HepG2 (cell line): ENCODE measurements at regions not wholly inside any gene's neighbourhood (a gene's known extent, or its start where the extent isn't known, plus 50 kb on each side); places are given as distances from the start of the nearest gene placed in this dataset.
"Not testable (repeated sequence)": the region's sequence is repeated elsewhere in the genome, so short reads cannot be mapped to it uniquely, and the experiment has no call there.

Experiments
- ATAC-seq: fragments of 200-7000 bp; cut with Tn5 transposase; 3 replicates; pipeline ENCODE4 v1.9.1; 2020; ENCODE audit warnings: mild to moderate bottlenecking, moderate library complexity
- BruUV-seq: library from RNA; stranded (reverse); fragments of 400-500 nt; replicated peaks from 2 replicates; lab custom pipeline; 2021; lab: Mats Ljungman, UMichigan
- CTCF ChIA-PET: fragments of 300-600 bp; formaldehyde crosslinking; extraction: SDS; loops from one replicate; lab custom pipeline; 2021; ENCODE audit warnings: low total read pairs, inconsistent platforms, low intra/inter-chr PET ratio; lab: Yijun Ruan, JAX
- POLR2A ChIA-PET: fragments of 350-600 bp; sonication (Branson Sonifier 250); formaldehyde crosslinking; loops from one replicate; lab custom pipeline; 2020; ENCODE audit warnings: antibody characterized with exemption, inconsistent platforms; lab: Yijun Ruan, JAX
- DNase-seq: peaks from one replicate; pipeline ENCODE4 v3.0.0-alpha.2; 2015; ENCODE audit warnings: low spot score
- FAIRE-seq: peaks from 3 replicates; lab custom pipeline; 2011; peaks lifted over from hg19 to GRCh38; lab: Jason Lieb, UNC
- H2AFZ ChIP-seq: one replicate; pipeline ENCODE4 v1.6.1; 2011; ENCODE audit warnings: low read length, inconsistent platforms
- H3K27ac ChIP-seq: fragments of 300-600 bp; 3 replicates; pipeline ENCODE4 v1.8.0; 2011; ENCODE audit warnings: mixed run types, mild to moderate bottlenecking, mixed read lengths, low read length, inconsistent platforms; ENCODE audit not compliant: insufficient read depth; ENCODE audit errors: extremely low read length
- H3K27me3 ChIP-seq, 2 experiments: fragments of 200-600 bp in 1 of 2; 2 replicates in 1 of 2; 3 replicates in 1 of 2; pipeline versions ENCODE4 v1.6.0 to v1.8.0; 2011; ENCODE audit warnings: low read length in 2 of 2, mild to moderate bottlenecking in 2 of 2, moderate library complexity in 2 of 2, inconsistent platforms in 1 of 2; ENCODE audit not compliant: insufficient read depth in 2 of 2, control insufficient read depth in 1 of 2
- H3K36me3 ChIP-seq, 2 experiments: fragments of 200-600 bp in 1 of 2; replicated peaks in 1 of 2; 2 replicates in 1 of 2; 3 replicates in 1 of 2; pipeline versions ENCODE4 v1.5.1 to v1.8.0; 2011; ENCODE audit warnings: low read length in 2 of 2, inconsistent platforms in 1 of 2; ENCODE audit not compliant: insufficient read depth in 2 of 2, control insufficient read depth in 1 of 2
- H3K4me1 ChIP-seq: 2 replicates; pipeline ENCODE4 v1.5.1; 2012; ENCODE audit warnings: low read length, inconsistent platforms; ENCODE audit not compliant: insufficient read depth
- H3K4me2 ChIP-seq: 2 replicates; pipeline ENCODE4 v1.6.0; 2011; ENCODE audit warnings: low read depth, low read length, inconsistent platforms
- H3K4me3 ChIP-seq, 3 experiments: fragments of 200-600 bp in 1 of 3; sonication (generic), shearing (Covaris generic) in 1 of 3; replicated peaks in 1 of 3; 2 replicates each; pipeline ENCODE4 v1.5.1; 2011 to 2016; ENCODE audit warnings: low read length in 3 of 3, inconsistent platforms in 2 of 3, low read depth in 2 of 3, mild to moderate bottlenecking in 2 of 3, control low read depth in 1 of 3, mixed read lengths in 1 of 3; ENCODE audit not compliant: insufficient read depth in 1 of 3
- H3K79me2 ChIP-seq: one replicate; pipeline ENCODE4 v1.6.1; 2011; ENCODE audit warnings: low read length, inconsistent platforms; ENCODE audit not compliant: insufficient read depth
- H3K9ac ChIP-seq: 2 replicates; pipeline ENCODE4 v1.6.0; 2011; ENCODE audit warnings: mild to moderate bottlenecking, low read depth, low read length, inconsistent platforms; ENCODE audit not compliant: insufficient read depth
- H3K9me3 ChIP-seq: 2 replicates; pipeline ENCODE4 v1.5.1; 2012; ENCODE audit warnings: mild to moderate bottlenecking, low read length
- H4K20me1 ChIP-seq: 2 replicates; pipeline ENCODE4 v1.6.0; 2011; ENCODE audit warnings: inconsistent platforms, mild to moderate bottlenecking, low read length, moderate library complexity; ENCODE audit not compliant: insufficient read depth
- WGBS: methylation state at CpG from one replicate; pipeline ENCODE4 v1.1.6; 2017; ENCODE audit warnings: low lambda C conversion rate; 5-methylcytosine and 5-hydroxymethylcytosine counted together
- in situ Hi-C: cut with HindIII; loops from 2 replicates; pipeline ENCODE4 v1.10.0; 2017; ENCODE audit warnings: low pct_unique_long_range_greater_than_20kb; ENCODE audit not compliant: extremely low pct_ligation_motif_present
- intact Hi-C: fragments of 100-400 bp; cut with micrococcal nuclease; formaldehyde crosslinking; loops from one replicate; pipeline ENCODE4 v1.10.0; 2022; ENCODE audit not compliant: unreplicated experiment

DNA sequence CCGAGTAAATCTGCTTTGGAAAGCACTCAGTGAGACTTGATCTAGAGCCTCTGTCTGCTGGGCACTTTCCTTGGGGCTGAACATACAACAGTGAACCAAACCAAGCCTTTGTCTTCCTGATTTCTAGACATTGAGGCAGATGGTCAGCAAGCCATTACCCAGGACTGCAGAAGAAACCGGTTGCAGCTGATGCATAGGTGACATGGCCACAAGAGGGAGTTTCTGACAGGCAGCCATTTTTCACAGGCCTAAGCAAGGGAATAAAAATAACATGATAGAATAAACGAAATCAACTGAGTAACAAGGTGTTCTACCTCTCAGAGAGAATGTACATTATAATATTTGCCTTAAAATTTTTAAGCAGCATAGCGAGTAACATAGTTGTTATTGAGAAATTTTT lies 83.3 kb upstream of the RBMY1E start:
- ATAC-seq, POLR2A ChIA-PET, BruUV-seq, CTCF ChIA-PET, H2AFZ ChIP-seq, intact Hi-C loops, H3K27me3 ChIP-seq, H3K4me1 ChIP-seq, H3K4me3 ChIP-seq, H3K79me2 ChIP-seq, in situ Hi-C loops, FAIRE-seq, H3K36me3 ChIP-seq, H3K4me2 ChIP-seq, DNase-seq, H3K9ac ChIP-seq, H4K20me1 ChIP-seq, H3K27ac ChIP-seq, H3K9me3 ChIP-seq: not testable (repeated sequence)
- no CpG with 5 or more reads among the region's 4 CpGs for WGBS

DNA sequence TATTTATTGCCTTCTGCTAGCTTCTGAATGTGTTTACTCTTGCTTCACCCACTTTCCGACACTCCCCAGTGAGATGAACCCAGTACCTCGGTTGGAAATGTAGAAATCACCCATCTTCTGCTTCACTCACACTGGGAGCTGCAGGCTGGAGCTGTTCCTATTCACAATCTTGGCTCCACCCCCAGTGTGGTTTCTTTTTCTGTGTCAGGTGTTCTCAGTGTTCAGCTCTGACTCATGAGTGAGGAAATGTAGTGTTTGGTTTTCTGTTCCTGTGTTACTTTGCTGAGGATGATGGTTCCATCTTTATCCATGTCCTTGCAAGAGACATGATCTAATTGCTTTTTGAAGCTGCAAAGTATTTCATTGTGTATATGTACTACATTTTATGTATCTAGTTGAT lies 69.4 kb upstream of the RBMY1E start:
- CTCF ChIA-PET, BruUV-seq, intact Hi-C loops, H3K4me1 ChIP-seq, H4K20me1 ChIP-seq, H3K27me3 ChIP-seq, H3K36me3 ChIP-seq, H3K79me2 ChIP-seq, H3K9ac ChIP-seq, DNase-seq, FAIRE-seq, H3K4me3 ChIP-seq, in situ Hi-C loops, H3K4me2 ChIP-seq, H3K9me3 ChIP-seq, H2AFZ ChIP-seq, H3K27ac ChIP-seq, ATAC-seq, POLR2A ChIA-PET: not testable (repeated sequence)
- no CpG with 5 or more reads among the region's 2 CpGs for WGBS

DNA sequence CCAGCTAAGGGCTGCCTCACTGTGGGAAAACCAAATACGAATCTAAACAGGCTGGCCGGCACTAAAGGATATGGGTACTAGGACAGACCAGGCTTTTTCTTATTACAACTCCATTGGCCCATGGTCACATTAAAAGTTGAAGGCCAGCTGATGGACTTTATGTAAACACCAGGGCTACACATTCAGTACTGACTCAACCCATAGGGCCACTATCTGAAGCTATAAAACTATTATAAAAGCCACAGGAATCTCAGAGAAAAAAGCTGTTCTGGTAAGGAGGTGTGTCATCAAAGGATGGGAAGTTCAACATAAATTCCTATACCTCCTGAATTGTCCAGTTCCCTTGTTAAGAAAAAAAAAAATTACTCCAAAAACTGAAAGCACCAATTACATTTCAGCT lies 63.1 kb upstream of the RBMY1E start:
- H4K20me1 ChIP-seq, FAIRE-seq, H3K4me2 ChIP-seq, H3K4me1 ChIP-seq, H3K9me3 ChIP-seq, CTCF ChIA-PET, BruUV-seq, intact Hi-C loops, in situ Hi-C loops, H3K27ac ChIP-seq, H3K9ac ChIP-seq, H3K27me3 ChIP-seq, ATAC-seq, POLR2A ChIA-PET, DNase-seq, H2AFZ ChIP-seq, H3K79me2 ChIP-seq, H3K36me3 ChIP-seq, H3K4me3 ChIP-seq: not testable (repeated sequence)
- WGBS, result no CpG with 5 or more reads among the region's 2 CpGs

DNA sequence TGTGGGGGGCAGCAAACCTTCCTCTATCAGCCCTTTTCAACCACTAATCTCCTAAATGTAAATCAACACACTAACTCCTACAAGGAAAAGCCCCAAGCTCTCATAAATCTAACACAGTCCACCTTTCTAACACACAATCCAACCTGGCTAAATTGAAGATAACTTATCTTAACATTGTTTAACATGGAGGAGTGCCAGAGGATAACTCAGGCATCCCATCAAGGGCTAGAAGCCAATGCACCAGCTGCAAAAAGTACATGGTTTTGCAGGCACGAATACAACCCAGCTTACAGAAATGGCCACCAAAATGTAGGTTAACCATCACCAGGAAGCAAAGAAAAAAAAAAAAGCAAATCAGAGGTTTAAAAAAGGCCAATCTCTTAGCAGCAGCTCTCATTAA lies 62.5 kb upstream of the RBMY1E start:
- FAIRE-seq, intact Hi-C loops, H3K36me3 ChIP-seq, H3K9me3 ChIP-seq, BruUV-seq, H3K9ac ChIP-seq, H3K4me2 ChIP-seq, H3K27me3 ChIP-seq, H2AFZ ChIP-seq, H3K79me2 ChIP-seq, POLR2A ChIA-PET, in situ Hi-C loops, DNase-seq, H3K4me3 ChIP-seq, H4K20me1 ChIP-seq, CTCF ChIA-PET, ATAC-seq, H3K27ac ChIP-seq, H3K4me1 ChIP-seq: not testable (repeated sequence)
- WGBS, result 17% methylated on average over 1 of the region's 1 CpG
